Activated CD4-positive, alpha-beta T cell treated with anti-CD3 and anti-CD28 coated beads, Interleukin-2, amount 50 U/mL, for 1 hour (primary cell): ENCODE measurements at regions not wholly inside any gene's neighbourhood (a gene's known extent, or its start where the extent isn't known, plus 50 kb on each side); places are given as distances from the start of the nearest gene placed in this dataset.

ENCODE experiments used
- DNase-seq: peaks from one replicate; pipeline ENCODE4 v3.0.0-alpha.2; 2020

DNA sequence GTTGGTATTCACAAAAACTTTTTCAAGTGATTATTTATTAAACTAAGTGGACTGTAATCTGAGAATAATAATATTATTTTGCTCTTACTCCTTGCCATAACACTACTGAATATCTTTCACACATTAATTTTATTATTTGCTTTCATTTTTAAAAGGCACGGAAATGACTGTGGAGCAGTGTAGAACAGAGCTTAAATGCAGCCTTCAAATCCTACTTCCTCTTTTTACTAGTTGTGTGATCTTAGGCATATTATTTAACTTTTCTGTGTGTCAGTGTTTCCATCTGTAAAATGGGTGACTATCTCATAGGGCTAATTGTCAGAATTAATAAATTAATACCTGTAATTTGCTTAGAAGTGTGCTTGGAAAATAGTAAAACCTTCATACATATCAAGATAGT, 55.5 kb upstream of the SLC8A1 start:
- no peak for DNase-seq

DNA sequence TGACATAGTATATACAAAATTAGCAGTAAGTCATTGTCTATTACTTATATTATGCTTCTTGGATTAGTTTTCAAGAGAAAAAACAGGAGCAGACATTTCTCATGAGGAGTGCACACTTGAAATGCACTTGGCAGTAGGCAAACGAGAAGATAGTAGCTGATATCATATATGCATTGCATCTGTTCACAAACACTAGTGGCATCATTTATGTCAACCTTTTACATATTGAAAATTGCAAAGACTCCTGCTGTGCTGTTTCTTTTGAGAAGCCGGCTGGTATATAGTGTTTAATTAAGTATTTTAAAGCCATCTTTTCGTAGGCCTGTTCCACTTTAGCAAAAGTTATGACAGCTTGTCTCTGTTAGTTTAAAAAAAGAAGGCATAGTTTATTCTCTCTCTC, 58.4 kb upstream of the SLC8A1 start:
- no peak for DNase-seq

- DNase-seq: no peak
These were observed 59.8 kb upstream of the SLC8A1 start for GRCh38 chr2:40511661-40512213.

DNA sequence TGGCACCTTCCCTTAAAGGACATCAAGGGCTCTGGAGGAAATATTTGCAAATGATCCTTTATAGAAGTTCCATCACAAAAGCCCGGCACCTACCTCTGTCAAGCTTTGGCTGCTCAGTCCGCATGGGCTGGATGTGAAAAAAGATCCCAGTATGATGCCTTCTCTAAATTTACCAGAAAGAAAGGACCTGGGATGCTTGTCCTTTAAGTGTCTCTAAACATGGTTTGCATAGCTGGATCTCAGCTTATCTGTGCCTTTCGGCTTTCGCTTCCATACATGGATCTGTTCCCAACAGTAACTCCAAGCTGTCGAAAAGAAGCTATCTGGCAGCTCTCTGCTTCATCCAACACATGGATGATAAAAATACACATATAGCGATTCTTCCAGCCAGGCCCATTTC, 60.4 kb upstream of the SLC8A1 start:
- DNase-seq: no peak

- DNase-seq: no peak
These were observed 61.3 kb upstream of the SLC8A1 start for GRCh38 chr2:40513201-40513600.

- DNase-seq: no peak
These were observed 64.7 kb upstream of the SLC8A1 start for GRCh38 chr2:40516604-40517003.

DNA sequence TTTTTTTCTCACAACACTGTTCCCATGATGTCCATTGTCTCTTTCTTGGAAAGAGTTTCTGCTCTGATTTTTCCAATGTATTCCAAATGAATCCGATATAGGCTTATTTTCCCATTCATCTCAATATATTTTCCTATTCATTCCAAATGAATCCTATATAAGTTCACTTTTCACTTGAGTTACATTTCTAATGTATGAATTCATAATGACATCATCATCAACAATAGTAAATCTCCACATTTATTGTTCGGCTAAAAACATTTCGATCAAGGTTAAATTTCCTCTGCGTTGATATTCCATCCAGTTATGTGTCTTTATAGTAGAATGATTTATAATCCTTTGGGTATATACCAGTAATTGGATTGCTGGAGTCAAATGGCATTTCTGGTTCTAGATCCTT, 76.7 kb upstream of the SLC8A1 start:
- no peak for DNase-seq

DNA sequence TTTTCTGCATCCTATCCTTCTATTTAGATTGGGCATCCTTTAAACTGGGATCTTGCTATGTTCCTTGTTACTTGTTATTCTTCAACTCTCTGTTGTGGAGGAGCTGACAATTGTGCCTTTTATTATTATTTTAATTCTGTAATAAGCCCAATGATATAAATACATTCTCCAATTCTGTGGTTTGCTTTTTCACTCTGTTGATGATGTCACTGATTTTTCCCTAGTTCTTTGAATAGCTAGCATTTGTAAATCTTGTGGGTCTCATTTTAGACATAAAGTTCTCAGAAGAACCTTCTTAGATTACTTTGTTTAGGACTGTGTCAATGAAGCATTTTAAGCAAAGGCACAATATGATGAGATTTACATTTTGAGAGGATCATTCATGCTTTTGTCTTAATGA, 79.5 kb upstream of the SLC8A1 start:
- DNase-seq: no peak

DNA sequence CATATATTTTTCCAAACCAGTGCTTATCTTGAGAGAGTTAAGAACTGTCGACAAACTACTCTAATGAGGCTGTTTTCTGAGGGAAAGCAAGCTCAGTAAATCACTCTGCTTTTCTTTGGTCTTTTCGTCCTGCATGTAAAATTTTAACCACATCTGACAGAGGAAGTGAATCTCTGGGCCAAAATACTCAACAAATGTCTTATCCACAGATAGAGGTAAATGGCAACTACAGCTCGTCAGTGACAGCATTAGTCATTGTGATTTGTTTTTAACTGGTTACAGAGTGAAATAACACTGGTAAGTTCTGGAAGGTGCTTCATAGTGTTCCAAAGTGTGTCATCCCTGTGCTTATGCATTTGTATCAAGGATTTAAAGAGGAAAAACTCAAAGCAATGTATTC, 82.6 kb upstream of the SLC8A1 start:
- DNase-seq: no peak

GRCh38 chr2:40535972-40536371, 84.1 kb upstream of the SLC8A1 start:
- DNase-seq: no peak

GRCh38 chr2:40540026-40540425, 88.1 kb upstream of the SLC8A1 start:
- no peak for DNase-seq

GRCh38 chr2:40543381-40543780, 91.5 kb upstream of the SLC8A1 start:
- DNase-seq: no peak

DNA sequence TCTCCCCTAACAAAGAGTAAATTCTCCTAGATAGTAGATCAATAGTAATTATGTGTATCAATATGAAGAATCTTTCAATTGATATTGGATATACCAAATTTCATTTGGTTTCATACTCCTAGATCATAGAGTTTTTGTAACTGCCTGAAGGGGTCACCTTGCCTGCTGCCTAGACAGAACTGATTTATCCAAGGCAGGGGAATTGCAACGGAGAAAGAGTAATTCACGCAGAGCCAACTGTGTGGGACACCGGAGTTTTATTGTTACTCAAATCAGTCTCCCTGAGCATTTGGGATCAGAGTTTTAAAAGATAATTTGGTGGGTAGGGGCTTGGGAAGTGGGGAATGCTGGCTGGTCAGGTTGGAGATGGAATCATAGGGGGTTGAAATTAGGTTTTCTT, 92.2 kb upstream of the SLC8A1 start:
- no peak for DNase-seq

DNA sequence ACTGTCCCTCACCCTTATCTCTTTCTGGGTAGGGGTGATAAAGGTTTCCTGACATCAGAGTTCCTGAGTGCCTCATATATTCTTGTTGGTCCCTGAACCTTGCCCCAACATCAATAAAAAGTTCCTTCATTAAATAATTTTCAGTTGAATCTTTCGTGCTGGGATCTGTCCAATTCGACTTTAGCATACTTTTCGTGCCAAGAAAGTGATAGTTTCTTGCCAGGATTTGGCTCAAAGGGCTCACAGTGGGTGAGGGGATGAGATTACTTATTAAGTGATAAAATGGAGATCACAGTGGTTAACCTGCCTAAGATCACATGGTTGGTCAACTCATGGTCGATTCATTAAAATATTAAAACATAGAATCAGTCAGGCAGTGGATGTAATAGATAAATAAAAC, 93.8 kb upstream of the SLC8A1 start:
- DNase-seq: no peak

GRCh38 chr2:40546439-40547191, 94.7 kb upstream of the SLC8A1 start:
- no peak for DNase-seq

- DNase-seq: no peak
These were observed 96.6 kb upstream of the SLC8A1 start for GRCh38 chr2:40548521-40548920.

DNA sequence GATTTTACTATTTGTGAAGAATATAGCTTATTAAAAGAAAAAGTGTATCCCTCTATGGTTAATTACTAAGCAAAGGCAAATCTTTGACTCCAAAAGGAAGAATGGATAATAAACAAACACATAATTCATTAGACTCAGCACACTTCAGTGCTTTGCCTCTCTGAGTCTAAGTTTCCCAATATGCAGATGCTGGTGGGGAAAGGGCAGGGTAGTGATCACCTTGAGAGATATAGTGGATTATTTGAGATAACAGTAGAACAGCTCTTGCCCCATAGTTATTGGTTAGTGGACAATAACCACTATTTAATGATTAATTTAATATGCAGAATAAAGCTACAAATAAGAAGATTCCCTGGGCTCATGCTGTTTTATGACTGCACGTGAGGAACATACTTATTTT, 98.2 kb upstream of the SLC8A1 start:
- DNase-seq: no peak

GRCh38 chr2:40551081-40551480, 99.2 kb upstream of the SLC8A1 start:
- no peak for DNase-seq

GRCh38 chr2:40554665-40555294, 102.9 kb upstream of the SLC8A1 start:
- peak; percentile 5 for DNase-seq

DNA sequence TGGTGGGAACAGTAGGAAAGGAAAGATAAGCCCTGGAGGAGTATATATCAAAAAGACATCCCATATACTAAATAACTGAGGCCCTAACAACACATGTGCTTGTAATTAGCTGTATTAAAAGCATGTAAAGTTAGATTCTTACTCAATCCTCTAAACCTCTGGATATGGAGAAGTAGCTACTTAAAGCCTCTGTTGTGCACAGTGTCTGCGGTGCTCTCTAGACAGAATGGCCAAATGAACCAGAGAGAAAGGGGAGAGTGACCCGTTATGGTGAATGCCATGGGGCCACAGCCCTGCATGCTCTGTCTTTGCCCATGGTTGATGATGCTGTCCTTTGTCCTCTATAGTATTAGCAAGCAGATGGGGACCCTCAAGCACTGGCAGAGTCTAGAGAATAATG, 104.4 kb upstream of the SLC8A1 start:
- DNase-seq: no peak

DNA sequence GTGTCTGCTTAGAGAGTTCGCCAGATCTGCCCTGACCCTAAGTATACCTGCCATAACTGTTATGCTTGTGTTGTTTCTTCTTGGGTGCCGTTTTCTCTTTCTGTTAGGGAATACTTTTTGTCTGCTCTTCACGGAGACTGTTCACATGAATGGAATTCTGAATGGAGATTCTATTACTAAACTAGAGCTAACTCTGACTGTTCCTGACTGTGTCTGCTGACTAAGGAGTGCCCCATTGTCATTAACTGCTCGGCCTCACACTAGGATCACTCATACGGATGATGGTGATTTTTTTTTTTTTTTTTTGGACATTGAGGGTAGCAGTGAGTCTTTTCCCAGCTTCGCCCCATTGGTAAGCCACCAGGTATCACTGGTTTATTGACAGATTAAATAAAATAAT, 104.8 kb upstream of the SLC8A1 start:
- DNase-seq: no peak

DNA sequence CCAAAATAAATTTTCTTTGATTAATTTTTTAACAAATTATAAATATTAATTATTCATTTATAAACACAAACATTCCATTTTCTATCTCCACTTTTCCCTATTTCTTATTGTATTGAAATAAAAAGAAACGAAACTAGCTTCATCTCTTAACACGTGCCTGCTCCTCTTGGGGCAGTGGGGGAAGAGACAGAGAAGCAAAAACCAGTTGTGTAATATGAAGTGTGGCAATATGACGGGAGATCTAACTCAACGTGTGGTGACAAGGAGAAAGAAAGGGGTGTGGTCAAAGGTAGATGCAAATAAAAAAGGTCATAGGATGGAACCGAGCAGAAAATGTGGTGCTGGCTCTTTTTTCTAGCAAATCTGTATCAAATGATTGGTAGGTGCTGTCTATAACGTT, 106.9 kb upstream of the SLC8A1 start:
- DNase-seq: no peak

- DNase-seq: no peak
These were observed 107.3 kb upstream of the SLC8A1 start for GRCh38 chr2:40559175-40559574.

- DNase-seq: no peak
These were observed 112.3 kb upstream of the SLC8A1 start for GRCh38 chr2:40564184-40564583.

DNA sequence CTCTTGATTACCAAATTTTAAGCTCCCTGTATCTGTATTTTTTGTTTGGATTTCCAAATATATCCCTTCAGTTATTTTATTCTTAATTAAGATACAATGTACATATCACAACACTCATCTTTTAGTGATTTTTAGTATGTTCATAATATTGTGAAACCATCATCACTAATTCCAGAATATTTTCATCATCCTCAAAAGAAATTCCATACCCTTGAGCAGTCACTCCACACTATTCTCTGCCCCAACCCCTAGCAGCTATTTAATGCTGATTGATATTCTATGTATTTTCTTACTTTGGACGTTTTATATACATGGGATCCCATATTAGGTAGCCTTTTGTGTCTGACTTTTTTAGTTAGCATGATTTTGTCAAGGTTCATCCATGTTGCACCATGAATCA, 127.4 kb upstream of the SLC8A1 start:
- DNase-seq: no peak
